ENCODE measurements at regions not wholly inside any gene's neighbourhood (a gene's known extent, or its start where the extent isn't known, plus 50 kb on each side); places are given as distances from the start of the nearest gene placed in this dataset.

DNA sequence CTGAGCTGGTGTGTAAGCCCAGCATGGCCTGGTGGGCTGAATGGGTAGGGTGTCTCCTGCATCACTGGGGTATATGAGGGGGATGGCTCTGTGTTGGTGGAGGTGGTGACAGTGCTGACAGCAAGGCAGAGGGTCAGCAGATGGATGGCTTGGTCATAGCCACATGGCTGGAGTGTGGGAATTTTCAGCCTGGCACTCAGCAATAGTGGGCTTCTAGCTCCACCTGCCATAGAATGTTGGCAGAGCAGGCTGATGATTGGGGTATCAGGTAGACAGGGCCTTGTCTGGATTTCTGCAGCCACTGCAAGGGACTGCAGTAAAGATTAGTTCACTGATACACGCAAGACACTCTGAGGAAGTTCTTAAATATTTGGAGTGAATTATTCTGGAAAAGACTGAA is 137.5 kb upstream of the BACH2 start:
- DNase-seq: no peak

DNA sequence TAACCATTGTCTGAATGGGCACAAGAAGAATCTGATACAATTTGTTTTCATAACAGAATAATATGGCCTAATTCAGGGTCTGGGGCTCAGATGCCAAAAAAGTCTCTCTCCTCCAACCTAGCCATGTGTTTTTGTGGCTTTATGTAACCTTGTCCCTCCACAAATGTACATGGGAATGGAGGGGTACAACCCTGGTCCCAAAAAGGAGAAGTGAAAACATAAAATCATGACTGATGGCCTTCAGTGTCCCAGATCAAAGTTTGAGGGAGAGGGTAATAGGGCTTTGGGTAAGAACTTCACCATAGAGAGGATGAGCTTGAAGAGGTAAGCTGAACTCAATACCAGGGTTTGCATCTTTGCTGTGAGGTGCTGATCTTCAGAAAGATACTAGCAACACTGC is 136.3 kb upstream of the BACH2 start:
- DNase-seq: no peak

DNA sequence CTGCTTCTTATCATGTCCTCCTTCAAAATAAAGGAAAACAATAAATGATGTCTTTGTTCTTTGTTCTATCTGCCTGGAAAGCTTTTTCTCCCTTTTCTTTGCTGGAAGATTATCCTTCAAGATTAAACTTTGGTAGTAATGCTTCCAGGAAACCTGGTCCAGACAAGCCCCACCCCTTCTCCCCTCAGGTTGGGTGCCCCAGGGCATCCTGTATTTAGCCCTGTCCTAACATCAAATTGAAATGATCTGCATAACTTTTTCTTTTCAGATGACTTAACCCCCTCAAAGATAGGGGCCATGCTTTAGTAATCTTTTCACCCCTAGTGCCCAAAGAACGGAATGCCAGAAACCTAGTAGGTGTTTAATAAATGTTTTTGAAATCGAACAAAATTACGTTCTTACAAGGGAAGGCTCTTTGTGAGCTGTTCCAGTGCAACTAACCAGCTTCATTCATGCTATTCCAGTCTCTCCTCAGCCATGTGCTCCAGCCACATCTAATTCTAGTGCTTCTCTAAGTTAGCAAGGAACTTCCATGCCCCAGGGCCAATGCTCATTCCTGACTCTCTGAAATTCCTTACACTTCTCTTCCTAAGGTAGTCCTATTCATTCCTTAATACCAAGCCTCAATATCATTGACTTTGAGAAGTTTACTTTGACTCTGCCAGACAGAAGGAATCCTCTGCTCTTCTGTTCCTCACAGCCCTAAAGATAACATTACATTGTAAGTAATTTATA is 135.6 kb upstream of the BACH2 start:
- DNase-seq: no peak

DNA sequence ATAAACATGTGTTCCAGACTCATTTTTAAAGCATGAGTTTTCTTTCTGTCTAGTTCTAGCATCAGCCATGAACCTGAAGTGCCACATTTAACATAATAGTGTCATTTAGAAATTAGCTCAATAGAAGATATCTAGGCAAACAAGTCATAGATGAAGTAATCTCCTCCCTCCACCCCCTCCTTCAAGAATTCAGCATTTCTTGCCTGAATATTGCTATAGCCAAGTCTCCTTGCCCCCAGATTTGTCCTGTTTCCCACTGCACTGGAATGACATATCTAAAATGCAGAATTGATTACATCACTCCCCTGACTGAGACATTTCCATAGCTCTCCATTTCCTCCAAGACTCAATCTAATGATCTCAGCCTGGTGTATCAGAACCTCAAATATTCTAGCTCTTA is 134.9 kb upstream of the BACH2 start:
- DNase-seq: no peak

DNA sequence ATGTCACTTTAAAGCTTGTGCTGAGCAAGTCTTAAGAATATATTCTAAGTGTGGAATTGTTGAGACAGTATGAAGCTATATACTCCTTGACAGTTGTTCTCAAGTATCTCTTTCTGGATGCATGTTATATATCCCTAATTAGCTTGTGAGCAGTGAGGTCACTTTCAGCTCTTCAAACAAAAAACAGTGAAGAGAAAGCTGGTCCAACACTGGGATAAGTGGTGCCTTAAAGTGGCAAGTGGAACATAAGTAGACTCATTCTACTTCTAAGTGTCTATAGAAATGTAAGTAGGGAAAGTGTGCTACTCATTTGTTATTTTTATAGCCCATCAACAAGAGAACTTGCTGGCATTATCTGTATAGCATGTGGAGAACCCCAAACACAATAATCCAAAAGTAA is 133.1 kb upstream of the BACH2 start:
- no peak for DNase-seq

DNA sequence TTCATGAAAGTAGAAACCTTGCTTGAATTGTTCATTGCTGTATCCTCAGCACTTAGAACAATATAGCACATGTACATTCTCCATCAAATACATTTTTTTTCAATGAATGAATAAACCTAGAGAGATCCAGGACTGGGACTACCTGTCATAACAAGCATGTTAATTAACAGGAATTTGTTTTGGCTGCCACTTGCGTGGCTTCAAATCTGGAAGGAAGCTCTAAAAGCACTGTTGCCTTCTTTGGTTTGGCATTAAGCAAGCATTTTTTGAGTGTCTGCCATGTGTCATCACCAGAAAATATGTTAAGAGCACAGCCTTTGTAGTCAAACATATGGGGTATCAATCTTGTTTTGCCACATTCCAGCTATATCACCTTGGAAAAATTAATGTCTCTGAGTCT is 131.9 kb upstream of the BACH2 start:
- DNase-seq: no peak

DNA sequence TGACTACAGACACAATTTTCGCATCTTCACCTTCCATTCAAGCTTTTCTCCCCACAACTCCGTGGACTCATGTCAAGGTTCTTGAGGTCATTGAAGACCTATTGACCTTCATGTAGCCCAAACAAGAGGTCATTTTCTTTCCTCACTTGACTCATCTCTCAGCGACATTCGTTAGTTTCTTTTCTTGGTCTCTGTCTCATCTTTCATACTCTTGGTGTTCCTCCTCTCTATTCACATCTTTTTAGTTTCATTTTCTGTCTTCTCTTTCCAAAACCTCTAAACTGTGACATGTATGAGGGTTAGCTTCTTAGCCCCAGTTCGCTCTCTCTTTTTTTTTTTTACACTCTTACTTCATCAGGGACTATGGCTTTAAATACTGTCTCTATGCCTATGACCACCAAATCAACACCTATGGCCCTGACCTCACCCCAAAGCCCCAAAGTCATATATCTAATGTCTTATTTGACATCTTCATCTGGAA is 128.6 kb upstream of the BACH2 start:
- no peak for DNase-seq

DNA sequence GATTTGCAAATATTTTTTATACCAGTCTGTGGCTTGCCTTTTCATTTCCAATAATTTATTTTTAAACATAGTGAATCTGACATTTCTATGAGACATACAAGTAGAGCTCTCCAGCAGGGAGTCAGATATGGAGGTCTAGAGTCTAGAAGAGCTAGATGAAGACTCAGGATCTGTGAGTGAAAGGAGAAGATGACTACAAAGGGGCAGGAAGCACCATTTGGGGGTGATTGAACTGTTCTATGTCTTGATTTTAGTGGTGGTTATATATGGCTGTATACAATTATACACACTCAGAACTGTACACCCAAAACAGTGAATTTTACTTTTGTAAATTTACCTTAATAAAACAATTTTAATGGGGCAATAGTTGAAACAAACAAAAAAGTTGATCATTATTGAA is 127.9 kb upstream of the BACH2 start:
- no peak for DNase-seq

DNA sequence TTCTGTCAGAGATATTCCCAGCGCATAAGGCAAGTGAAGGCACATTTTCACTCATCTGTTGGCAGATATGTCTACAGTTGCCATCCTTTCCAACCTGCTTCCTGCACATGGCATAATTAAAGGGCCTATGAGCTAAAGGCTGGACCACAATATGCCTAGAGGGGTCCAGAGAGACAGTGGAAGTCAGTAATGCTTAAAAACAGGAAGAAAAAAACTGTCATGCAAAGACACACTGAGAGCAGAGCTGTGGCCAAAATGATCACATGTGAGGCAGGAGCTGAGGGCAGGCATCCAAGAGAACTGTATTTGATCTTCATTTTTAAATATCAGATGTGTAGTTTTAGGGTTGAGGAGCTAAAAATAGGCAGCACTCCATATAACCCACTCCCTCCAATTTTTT is 125.0 kb upstream of the BACH2 start:
- DNase-seq: no peak

DNA sequence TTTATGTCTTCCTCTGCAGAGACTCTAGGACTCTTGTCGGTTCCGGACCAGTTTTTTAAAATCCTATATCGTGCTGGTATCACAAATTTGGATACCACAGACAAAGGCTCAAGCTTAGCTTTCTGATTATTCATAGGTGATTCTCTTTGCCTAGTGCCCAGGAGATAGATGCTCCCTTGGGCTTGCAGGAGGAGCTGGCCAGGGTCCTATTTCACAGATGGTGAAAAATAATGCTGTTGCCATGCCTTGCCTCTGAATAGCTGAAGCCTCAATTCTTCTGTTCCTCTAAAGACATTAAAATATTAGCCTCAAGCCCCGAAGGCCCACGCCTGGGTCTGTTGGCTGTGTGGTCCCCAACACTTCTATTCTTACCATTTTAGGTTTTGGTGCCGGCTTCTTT is 123.9 kb upstream of the BACH2 start:
- no peak for DNase-seq

DNA sequence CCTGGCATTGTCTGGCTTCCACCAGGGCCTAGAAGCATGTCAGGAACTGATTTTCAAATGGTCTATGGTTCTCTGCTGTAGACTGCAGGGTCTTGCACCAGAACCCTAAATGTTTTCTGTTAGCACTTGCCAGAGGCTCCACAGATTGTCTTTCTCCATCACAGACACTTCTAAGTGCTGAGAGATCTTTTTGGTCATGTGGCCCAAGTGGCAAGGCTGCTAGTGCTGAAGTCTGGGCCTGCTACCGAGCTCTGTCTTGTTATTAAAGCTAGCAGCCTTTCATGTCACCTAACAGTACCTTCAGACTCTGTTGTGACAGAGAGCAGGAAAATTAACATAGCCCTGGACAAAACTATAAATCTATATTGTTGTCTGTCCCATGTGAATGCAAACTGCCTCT is 120.7 kb upstream of the BACH2 start:
- no peak for DNase-seq

DNA sequence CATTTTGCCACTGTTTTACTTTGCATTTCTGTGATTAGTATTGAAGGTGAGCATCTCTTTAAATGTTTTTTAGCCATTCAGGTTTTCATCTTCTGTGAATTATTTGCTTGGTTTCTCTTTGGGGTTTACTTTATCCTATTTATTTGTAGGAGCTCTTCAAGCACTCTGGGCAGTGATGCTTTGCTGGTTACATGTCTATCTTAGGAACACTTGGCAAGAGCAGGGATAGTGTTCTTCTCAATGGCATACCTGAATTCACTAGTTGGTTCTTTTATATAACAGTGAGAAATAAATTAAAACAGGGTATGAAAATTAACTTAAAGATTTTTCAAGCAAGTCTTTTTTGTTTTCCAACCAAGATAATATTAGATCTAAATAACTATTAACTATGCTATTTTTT is 119.7 kb upstream of the BACH2 start:
- no peak for DNase-seq

DNA sequence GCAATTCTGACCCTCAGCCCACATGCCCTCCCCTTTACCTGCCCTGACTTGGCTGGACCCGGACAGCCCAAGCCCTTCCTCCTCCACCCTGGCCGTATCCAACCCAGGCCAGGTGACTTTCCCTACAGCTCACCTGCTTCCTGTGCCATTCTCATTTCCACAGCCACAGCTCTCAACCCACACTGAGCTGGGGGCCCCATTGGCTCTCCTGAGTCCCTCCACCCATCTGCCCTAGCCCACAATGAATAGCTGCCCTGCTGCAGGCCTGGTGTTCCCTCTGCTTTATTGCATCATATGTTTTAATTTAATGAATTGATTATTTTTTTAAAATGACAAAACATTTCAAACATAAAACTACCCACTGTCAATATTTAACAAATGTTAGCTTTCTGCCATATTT is 118.5 kb upstream of the BACH2 start:
- no peak for DNase-seq

DNA sequence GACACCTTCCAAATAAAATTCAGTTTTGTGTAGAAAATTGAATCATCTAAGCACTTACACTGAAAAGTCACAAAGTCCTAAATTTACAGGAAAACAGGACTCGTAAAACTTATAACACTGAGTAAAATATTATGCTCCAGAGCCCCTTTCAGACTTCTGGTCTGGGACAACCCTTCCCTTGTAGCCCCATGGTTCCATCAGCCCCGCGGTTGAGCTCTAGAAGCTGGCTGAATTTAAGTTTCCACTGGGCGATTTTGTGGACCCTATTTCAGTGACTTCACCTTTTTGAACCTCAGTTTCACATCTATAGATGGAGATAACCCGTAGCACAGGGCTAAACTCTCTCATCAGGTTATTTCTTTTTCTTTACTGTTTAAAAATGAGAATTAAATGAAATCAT is 117.7 kb upstream of the BACH2 start:
- DNase-seq: no peak

DNA sequence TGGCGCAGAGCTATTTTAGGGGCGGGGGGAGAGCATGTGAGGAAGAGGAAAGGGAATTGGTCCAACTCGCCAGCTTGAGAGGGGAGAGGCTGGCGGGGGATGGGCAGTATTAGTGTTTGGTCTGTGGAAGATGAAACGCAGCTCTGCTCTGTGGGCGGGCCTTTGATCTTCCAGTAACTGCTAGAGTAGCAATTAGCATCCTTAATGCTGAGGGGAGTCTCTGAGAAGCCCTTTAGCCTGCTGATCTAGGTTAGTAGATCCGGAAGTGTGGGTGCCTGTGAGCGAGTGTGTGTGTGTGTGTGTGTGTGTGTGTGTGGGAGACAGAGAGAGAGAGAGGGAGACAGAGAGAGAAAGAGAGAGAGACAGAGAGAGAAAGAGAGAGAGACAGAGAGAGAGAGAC is 117.2 kb upstream of the BACH2 start:
- DNase-seq: peak; percentile 86

DNA sequence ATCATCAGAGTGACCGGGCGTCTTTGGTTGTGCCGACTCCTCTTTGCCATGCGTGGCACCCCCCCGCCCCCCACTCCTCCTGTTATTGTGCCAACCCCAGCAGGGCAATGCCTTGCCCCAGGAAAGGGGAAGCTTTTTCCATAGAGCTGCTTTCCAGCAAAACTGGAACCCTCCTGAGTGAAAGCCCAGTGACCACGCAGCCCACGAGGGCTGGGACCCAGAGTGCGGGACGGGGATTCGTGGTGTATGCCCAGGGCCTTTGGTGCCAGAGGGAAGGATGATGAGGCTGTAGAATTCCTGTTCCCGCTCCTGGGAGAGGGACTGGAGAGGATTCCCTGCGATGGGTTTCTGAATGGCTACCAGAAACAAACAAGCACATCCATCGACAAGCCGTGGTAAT is 116.8 kb upstream of the BACH2 start:
- no peak for DNase-seq

DNA sequence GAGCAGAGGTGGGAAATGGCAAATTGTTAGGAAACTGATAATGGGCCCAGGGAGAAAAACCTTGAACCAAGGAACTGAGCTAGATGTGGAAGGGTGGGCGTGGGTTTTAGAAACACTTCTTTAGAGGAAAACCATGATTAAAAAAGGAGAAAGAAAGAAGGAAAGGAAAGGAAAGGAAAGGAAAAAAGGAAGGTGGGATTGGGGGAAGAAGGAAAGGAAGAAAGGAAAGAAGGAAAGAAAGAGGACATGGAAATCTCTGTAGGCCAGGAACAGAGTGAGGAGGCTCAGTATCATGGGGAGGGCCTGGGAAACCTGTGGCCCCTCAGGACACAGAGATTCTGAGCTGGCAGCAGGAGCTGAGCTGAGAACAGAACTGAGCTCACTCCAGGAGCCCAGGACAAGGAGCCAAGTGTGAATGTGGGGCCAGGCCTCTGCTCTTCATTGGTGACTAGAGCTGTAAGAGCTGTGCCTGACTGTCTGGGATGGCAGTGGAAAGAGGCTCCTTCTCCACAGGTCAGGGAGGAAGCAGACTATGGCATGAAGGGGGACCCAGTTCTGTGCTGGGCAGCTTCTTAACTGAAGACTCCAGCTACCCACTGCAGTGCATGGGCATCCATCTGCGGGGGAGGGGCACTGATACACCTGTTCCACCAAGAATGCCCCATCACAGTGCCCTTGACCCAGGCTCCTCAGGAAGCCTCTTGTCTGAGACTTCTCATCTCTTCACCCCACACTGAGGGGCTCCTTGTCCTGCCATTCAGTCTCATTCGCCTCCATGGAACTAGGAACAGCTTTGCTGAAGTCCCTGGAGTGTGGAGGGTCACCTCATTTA is 116.1 kb upstream of the BACH2 start:
- DNase-seq: no peak

DNA sequence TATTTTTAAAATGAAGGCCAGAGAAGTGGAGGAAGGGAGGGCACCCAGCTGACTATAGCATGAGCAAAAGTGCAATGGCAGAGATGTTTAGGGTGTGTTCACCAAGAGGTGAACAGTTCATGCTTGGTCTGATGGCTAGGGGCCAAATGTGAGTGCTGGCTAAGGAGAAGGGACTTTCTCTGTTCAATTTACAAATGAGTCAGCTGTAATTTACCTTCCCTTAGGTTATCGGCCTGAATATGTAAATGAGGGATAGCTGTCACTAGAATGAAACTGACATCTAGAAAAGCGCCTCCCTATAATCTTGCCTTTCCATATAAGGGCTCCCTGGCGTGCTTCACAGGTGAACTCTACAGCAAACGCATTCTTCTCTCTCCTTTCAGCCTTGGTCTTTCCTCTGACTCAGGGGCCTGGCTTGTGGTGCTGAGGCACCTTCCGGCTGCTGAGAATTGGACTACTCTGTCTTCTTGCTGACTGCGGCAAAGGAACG is 114.7 kb upstream of the BACH2 start:
- peak; percentile 39 for DNase-seq

DNA sequence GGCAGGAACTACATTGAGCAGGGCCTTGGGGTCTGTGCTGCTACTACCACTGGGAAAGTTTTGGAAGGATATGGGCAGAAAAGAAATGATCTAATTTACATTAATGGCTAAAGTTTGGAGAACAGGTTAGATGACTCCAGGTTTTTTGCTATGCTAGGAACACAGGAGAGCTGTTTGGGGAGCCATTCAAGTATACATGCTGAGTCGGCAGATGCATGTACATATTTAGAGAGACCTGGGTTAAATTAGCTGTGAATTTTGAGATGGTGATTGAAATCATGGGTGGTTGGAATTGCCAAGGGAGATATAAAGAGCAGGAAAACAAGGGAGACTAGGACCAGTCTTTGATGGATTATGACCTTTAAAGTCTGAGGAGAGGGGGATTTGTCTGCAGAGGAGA is 113.1 kb upstream of the BACH2 start:
- no peak for DNase-seq

DNA sequence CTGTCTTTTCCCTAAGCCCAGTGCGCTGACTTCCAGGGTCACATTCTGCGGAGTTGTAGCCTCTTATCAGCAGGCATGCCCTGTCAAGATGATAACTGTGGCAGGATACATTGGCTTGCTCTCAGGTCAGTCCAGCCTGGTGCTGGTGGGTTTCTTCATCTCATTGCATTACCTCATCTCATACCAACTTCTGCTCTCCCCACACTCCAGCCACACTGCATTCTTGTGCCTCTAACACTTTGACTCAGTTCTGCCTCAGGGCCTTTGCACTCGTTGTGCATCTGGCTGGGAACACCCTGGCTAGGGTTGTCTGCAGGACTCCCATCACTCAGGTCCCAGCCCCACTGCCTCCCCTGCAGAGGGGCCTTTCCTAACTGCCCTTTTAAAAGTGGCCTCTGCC is 110.3 kb upstream of the BACH2 start:
- DNase-seq: no peak

DNA sequence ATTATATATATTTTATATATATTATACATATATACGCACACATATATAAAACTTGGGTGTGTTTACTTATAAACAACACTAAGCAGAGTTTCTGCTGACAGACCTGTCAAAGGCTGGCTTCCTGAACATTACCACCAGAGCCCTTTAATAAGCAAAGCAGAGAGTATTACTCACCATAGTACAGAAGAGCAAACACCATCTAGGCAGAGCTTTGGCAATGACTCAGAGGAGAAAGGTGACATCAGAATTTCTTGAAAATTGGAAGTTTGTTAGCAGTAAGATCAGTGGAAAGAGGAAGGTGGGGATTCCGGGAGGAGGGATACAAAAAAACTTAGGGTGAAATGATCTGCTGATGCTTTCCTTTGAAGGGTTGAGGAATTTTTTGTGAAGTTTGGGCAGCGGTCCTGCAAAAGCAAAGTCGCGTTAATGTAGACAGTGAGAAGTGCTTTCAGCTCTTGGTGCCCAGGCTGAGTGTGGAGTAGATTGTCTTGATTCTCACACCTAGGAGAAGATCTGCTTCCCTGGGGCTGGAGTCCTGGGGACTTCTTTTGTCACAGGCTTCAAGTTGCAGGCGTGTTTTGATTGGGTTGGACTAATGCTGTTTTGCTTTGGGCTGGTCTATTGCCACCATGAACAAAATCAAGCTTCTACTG is 109.6 kb upstream of the BACH2 start:
- no peak for DNase-seq

DNA sequence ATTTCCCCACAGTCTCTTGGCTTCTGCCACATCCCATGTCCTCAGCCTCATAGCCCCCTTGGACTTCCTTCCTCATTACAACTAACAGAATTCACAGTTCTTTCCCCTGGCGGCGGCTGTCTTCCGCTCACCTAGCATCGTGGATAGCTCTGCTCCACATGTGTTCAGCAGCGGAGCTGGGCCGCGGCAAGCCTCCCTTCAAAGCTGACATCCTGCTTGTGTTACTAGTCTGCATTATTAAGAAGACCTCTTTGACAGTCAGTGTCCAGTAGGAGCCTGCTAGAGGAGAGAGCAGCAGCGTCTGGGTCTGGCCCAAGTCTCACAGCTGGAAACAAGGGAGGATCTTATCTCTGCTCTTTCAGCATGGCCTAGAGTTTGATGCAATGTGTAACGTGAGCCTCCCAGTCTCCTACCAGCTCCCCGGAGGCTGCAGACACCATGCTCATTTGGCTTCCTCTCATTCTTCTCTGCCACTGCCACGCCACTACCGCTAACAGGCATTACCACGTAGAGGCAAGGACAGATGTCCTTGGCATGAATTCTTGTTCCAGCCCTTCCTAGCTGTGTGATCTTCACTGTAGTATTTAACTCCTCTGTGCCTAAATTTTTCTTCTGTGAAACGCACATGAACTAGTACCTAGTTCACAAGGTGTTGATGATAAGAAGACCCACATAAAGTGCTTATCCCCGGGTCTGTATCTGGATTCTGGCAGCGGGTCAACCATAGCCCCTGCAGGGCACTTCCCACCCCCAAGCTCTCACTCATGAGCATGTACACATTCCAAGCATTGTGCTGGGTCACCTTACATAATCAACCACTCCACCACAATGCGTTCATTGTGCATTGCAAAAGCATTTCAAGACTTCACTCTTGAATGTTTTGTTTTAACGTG is 107.1 kb upstream of the BACH2 start:
- no peak for DNase-seq

DNA sequence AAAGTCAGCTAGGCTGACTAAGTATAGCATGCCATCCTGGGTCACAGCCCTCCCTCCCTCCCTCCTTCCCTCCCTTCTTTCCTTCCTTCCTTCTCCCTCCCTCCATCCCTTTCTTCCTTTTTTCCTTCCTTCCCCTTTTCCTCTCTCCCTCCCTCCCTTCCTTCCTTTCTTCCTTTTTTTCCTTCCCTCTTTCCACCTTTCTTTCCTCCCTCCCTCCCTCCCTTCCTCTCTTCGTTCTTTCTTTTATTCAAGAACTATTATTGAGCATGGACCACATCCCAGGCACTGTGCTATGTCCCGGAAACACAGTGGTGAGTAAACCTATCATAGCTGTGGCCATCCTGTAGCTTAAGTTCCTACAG is 106.2 kb upstream of the BACH2 start:
- DNase-seq: no peak
